ENCODE measurements at regions not wholly inside any gene's neighbourhood (a gene's known extent, or its start where the extent isn't known, plus 50 kb on each side); places are given as distances from the start of the nearest gene placed in this dataset.

DNA sequence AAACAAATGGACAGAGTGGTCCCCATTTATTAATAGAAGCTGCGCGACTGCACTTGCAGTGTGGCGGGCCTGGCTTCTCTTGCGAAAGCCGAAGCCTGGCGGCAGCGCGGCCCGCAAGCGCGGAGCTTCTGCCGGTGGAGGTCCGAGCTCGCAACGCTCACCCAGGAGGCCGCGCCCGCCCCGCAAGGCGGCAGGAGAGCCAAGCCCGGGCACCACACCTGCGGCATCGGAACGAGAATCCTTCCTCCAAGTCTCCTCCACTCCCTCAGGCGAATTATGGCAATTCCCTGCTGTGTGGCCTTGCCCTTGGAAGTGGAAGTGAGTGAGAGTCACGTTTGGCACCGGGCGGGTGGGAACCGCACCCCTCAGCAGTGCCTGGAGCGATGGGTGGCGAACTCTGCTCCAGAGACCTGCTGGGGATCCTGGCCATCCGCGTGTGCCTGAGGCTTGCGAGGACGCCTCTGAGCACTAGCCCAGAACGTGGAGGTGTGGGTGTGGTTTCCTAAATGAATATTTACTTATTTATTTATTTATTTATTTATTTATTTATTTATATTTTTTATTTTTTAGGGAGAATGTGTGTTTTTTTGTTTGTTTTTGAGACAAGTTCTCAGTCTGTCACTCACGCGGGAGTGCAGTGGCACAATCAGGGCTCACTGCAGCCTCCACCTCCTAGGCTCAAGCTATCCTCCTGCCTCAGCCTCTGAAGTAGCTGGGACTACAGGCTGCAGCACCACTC, 133.7 kb upstream of the UBE2E1 start:
- no peak overlapping the region for H3K27ac ChIP-seq (ENCODE audit: low read length)
- no peak for DNase-seq
- H3K36me3 Mint-ChIP-seq: no peaks in the 10 kb centered on the region
- H3K27ac Mint-ChIP-seq: no peak overlapping the region
- 36% methylated on average over 31 of the region's 38 CpGs for WGBS (ENCODE audit: insufficient coverage)
- peaks cover 27 to 44% of the 10 kb centered on the region in 2 donors for H3K27me3 Mint-ChIP-seq (ENCODE audit: low read depth in 2 of 2)
- H3K9me3 Mint-ChIP-seq: no peaks in the 10 kb centered on the region
- H3K9me3 ChIP-seq (ENCODE audit: control insufficient read depth, insufficient read depth, low read length): no peaks in the 10 kb centered on the region
- no peaks in the 10 kb centered on the region for H3K36me3 ChIP-seq (ENCODE audit: control insufficient read depth, insufficient read depth, low read length)
- ATAC-seq: peak in 1 of 3 donors; percentile 33
- no peak overlapping the region for H3K4me3 Mint-ChIP-seq
- TF ChIP-seq CTCF (IDR thresholded peaks at IDR 0.05): no peak
- peaks cover 8% of the 10 kb centered on the region for H3K27me3 ChIP-seq (ENCODE audit: control insufficient read depth, insufficient read depth, low read length)
- intact Hi-C loops (cut with micrococcal nuclease): no loop called here
- H3K4me3 ChIP-seq (ENCODE audit: low read length): no peak overlapping the region
- H3K4me1 ChIP-seq (ENCODE audit: control insufficient read depth, insufficient read depth, low read length): peaks cover 4% of the 10 kb centered on the region
- peaks cover 0 to 6% of the 10 kb centered on the region in 2 donors for H3K4me1 Mint-ChIP-seq

GRCh38 chr3:23672628-23673027, 133.1 kb upstream of the UBE2E1 start:
- no peaks in the 10 kb centered on the region for H3K36me3 Mint-ChIP-seq
- Histone ChIP-seq H3K4me3 (ENCODE audit: low read length) (no peak overlapping the region), H3K9me3 (ENCODE audit: control insufficient read depth, insufficient read depth, low read length) (no peaks in the 10 kb centered on the region), H3K4me1 (ENCODE audit: control insufficient read depth, insufficient read depth, low read length) (peaks cover 4% of the 10 kb centered on the region), H3K27ac (ENCODE audit: low read length) (no peak overlapping the region), H3K36me3 (ENCODE audit: control insufficient read depth, insufficient read depth, low read length) (no peaks in the 10 kb centered on the region), H3K27me3 (ENCODE audit: control insufficient read depth, insufficient read depth, low read length) (peaks cover 8% of the 10 kb centered on the region)
- H3K4me3 Mint-ChIP-seq: peak overlapping the region; percentile 17
- no peak for TF ChIP-seq CTCF (IDR thresholded peaks at IDR 0.05)
- WGBS (ENCODE audit: insufficient coverage): 98% methylated on average over 3 of the region's 4 CpGs
- H3K4me1 Mint-ChIP-seq: peaks cover 0 to 6% of the 10 kb centered on the region in 2 donors
- ATAC-seq (no peak), DNase-seq (no peak)
- H3K27me3 Mint-ChIP-seq (ENCODE audit: low read depth in 2 of 2): peaks cover 27 to 44% of the 10 kb centered on the region in 2 donors
- no peak overlapping the region for H3K27ac Mint-ChIP-seq
- intact Hi-C loops (cut with micrococcal nuclease): no loop called here
- H3K9me3 Mint-ChIP-seq: no peaks in the 10 kb centered on the region

- H3K4me1 ChIP-seq (ENCODE audit: control insufficient read depth, insufficient read depth, low read length): peaks cover 4% of the 10 kb centered on the region
- peaks cover 8% of the 10 kb centered on the region for H3K27me3 ChIP-seq (ENCODE audit: control insufficient read depth, insufficient read depth, low read length)
- H3K27me3 Mint-ChIP-seq (ENCODE audit: low read depth in 2 of 2): peaks cover 22 to 33% of the 10 kb centered on the region in 2 donors
- no peak for ATAC-seq
- 78% methylated on average over 1 of the region's 3 CpGs for WGBS (ENCODE audit: insufficient coverage)
- intact Hi-C loops (cut with micrococcal nuclease): no loop called here
- TF ChIP-seq CTCF (IDR thresholded peaks at IDR 0.05): no peak
- no peak overlapping the region for H3K4me3 Mint-ChIP-seq
- no peaks in the 10 kb centered on the region for H3K36me3 Mint-ChIP-seq
- no peak overlapping the region for H3K27ac ChIP-seq (ENCODE audit: low read length)
- H3K27ac Mint-ChIP-seq: no peak overlapping the region
- H3K4me1 Mint-ChIP-seq: peaks cover 5 to 6% of the 10 kb centered on the region in 2 donors
- no peaks in the 10 kb centered on the region for H3K9me3 Mint-ChIP-seq
- no peak overlapping the region for H3K4me3 ChIP-seq (ENCODE audit: low read length)
- H3K9me3 ChIP-seq (ENCODE audit: control insufficient read depth, insufficient read depth, low read length): no peaks in the 10 kb centered on the region
- DNase-seq: no peak
- H3K36me3 ChIP-seq (ENCODE audit: control insufficient read depth, insufficient read depth, low read length): no peaks in the 10 kb centered on the region
Measured at GRCh38 chr3:23675010-23675409, 130.7 kb upstream of the UBE2E1 start.

DNA sequence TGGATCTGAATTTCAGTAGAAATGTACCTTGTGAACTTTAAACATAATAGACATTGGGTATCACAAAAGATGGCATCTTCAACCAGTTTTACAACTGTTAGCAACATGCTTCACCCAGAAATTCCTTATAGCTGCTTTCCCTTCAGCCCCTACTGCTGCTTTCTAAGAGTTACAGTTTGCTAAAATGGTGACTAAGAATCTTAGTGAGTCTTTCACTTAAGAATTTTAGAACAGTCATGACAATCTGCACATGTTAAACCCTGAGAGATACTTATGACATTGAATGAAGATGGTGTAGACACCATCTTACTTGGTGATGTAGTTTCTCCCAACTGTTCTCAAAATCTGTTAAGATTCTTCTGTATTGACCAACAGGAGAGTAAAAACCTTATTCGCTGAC, 129.7 kb upstream of the UBE2E1 start:
- H3K27ac Mint-ChIP-seq: no peak overlapping the region
- Histone ChIP-seq H3K9me3 (ENCODE audit: control insufficient read depth, insufficient read depth, low read length) (no peaks in the 10 kb centered on the region), H3K27me3 (ENCODE audit: control insufficient read depth, insufficient read depth, low read length) (peaks cover 8% of the 10 kb centered on the region), H3K4me3 (ENCODE audit: low read length) (no peak overlapping the region), H3K4me1 (ENCODE audit: control insufficient read depth, insufficient read depth, low read length) (peaks cover 4% of the 10 kb centered on the region), H3K27ac (ENCODE audit: low read length) (no peak overlapping the region), H3K36me3 (ENCODE audit: control insufficient read depth, insufficient read depth, low read length) (no peaks in the 10 kb centered on the region)
- H3K4me3 Mint-ChIP-seq: no peak overlapping the region
- no peaks in the 10 kb centered on the region for H3K36me3 Mint-ChIP-seq
- peaks cover 5 to 6% of the 10 kb centered on the region in 2 donors for H3K4me1 Mint-ChIP-seq
- intact Hi-C loops (cut with micrococcal nuclease): no loop called here
- ATAC-seq (no peak), DNase-seq (no peak)
- H3K9me3 Mint-ChIP-seq: no peaks in the 10 kb centered on the region
- H3K27me3 Mint-ChIP-seq (ENCODE audit: low read depth in 2 of 2): peaks cover 17 to 22% of the 10 kb centered on the region in 2 donors
- no peak for TF ChIP-seq CTCF (IDR thresholded peaks at IDR 0.05)
- WGBS (ENCODE audit: insufficient coverage): 88% methylated on average over 1 of the region's 1 CpG

All from natural killer cell (primary cell).